Mesothelial cell of epicardium (in vitro differentiated cells): ENCODE measurements at regions not wholly inside any gene's neighbourhood (a gene's known extent, or its start where the extent isn't known, plus 50 kb on each side); places are given as distances from the start of the nearest gene placed in this dataset.

Experiments used
- DNase-seq, 2 experiments: peaks; one replicate each; pipeline ENCODE4 v3.0.0; 2021; ENCODE audit warnings: low spot score in 2 of 2; ENCODE audit not compliant: unreplicated experiment in 2 of 2
- H3K27ac Mint-ChIP-seq: 2 replicates; pipeline ENCODE4 v1.8.0; 2021; ENCODE audit warnings: mixed read lengths
- H3K27me3 Mint-ChIP-seq: 2 replicates; pipeline ENCODE4 v1.8.0; 2021; ENCODE audit warnings: low read depth, mixed read lengths
- H3K36me3 Mint-ChIP-seq: 2 replicates; pipeline ENCODE4 v1.8.0; 2021; ENCODE audit warnings: mixed read lengths
- H3K4me1 Mint-ChIP-seq: 2 replicates; pipeline ENCODE4 v1.8.0; 2021; ENCODE audit warnings: mixed read lengths
- H3K4me3 Mint-ChIP-seq: 2 replicates; pipeline ENCODE4 v1.8.0; 2021; ENCODE audit warnings: mild to moderate bottlenecking, moderate library complexity, mixed read lengths
- H3K9me3 Mint-ChIP-seq: 2 replicates; pipeline ENCODE4 v1.8.0; 2021; ENCODE audit warnings: mixed read lengths
- CTCF ChIP-seq: fragments of 200-600 bp; sonication (generic); IDR thresholded peaks from one replicate; pipeline ENCODE4 v1.5.0; 2021; ENCODE audit warnings: antibody characterized with exemption; ENCODE audit not compliant: unreplicated experiment

DNA sequence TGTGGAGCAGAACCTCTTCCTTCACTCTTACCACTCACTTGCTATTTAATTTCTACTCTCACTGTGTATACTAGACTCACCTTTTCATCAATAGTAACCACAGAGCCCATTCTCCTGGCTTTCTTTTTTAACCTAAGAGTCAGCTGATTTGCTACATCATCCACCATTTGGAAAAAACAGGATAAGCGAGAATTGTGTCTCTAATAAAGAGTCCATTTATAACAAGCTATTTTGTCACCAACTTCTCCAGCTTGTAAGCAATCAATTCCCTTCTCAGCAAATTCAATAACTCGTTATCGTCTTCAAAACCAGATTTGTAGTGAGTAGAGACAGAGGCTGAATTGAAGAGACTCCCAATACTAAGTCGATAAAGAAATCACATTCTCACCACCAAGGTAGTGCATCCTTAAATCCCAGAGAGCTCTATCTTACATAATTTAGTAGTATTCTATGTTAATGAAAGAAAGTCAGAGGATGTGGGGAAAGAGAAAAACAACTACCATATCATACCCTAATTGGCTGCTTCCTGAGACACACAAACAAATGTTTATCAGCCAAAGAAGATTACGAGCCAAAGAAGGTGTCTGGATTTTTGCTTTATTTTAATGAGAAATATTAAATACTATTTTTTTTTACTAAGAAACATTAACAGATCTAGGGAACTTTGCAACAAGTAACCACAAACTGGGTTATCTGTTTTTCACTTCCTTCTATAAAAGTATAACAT is 52.5 kb upstream of the SPTBN1 start:
- DNase-seq = no peak

GRCh38 chr2:54404270-54404669 is 51.9 kb upstream of the SPTBN1 start:
- H3K36me3 Mint-ChIP-seq = no peaks in the 10 kb centered on the region
- no peaks in the 10 kb centered on the region for H3K9me3 Mint-ChIP-seq
- H3K27me3 Mint-ChIP-seq = no peaks in the 10 kb centered on the region
- H3K4me1 Mint-ChIP-seq = peaks cover 24% of the 10 kb centered on the region
- no peak overlapping the region for H3K27ac Mint-ChIP-seq
- H3K4me3 Mint-ChIP-seq = no peak overlapping the region
- TF ChIP-seq CTCF = no peak
- no peak for DNase-seq

More for the DNA sequence above, 52.5 kb upstream of the SPTBN1 start:
- no peak for TF ChIP-seq CTCF
- Mint-ChIP-seq H3K27me3 (no peaks in the 10 kb centered on the region), H3K9me3 (no peaks in the 10 kb centered on the region), H3K36me3 (no peaks in the 10 kb centered on the region), H3K4me3 (no peak overlapping the region), H3K27ac (no peak overlapping the region), H3K4me1 (peaks cover 21% of the 10 kb centered on the region)

GRCh38 chr2:54406031-54406430 is 50.1 kb upstream of the SPTBN1 start:
- no peak for DNase-seq
- Mint-ChIP-seq H3K27me3 (no peaks in the 10 kb centered on the region), H3K4me1 (peaks cover 30% of the 10 kb centered on the region), H3K36me3 (no peaks in the 10 kb centered on the region), H3K27ac (no peak overlapping the region), H3K4me3 (no peak overlapping the region), H3K9me3 (no peaks in the 10 kb centered on the region)
- no peak for TF ChIP-seq CTCF
